Psoas muscle (tissue), 7 donors: ENCODE measurements at regions not wholly inside any gene's neighbourhood (a gene's known extent, or its start where the extent isn't known, plus 50 kb on each side); places are given as distances from the start of the nearest gene placed in this dataset.

Experiments
- ATAC-seq, 4 donors: fragments of 200-7000 bp; cut with Tn5 transposase; one replicate each; pipeline ENCODE4 v1.9.1; 2020; ENCODE audit warnings: moderate library complexity in 3 of 4, mild to moderate bottlenecking in 2 of 4
- DNase-seq, 2 donors: peaks; one replicate each; pipeline ENCODE4 v3.0.0-alpha.2; 2020
- H3K27ac ChIP-seq: fragments of 200-600 bp; one replicate; pipeline ENCODE4 v1.8.0; 2022
- H3K27me3 ChIP-seq, 3 donors: fragments of 200-600 bp in 1 of 3; one replicate each; pipeline versions ENCODE4 v1.6.1 to v1.8.0; 2013 to 2022; ENCODE audit warnings: low read length in 2 of 3, mild to moderate bottlenecking in 2 of 3, moderate library complexity in 1 of 3; ENCODE audit not compliant: insufficient read depth in 3 of 3
- H3K36me3 ChIP-seq, 2 donors: fragments of 200-600 bp in 1 of 2; one replicate each; pipeline versions ENCODE4 v1.6.1 to v1.8.0; 2013 to 2022; ENCODE audit warnings: low read depth in 1 of 2, mild to moderate bottlenecking in 1 of 2, moderate library complexity in 1 of 2; ENCODE audit not compliant: insufficient read depth in 1 of 2
- H3K4me1 ChIP-seq: fragments of 200-600 bp; one replicate; pipeline ENCODE4 v1.8.0; 2022
- H3K4me3 ChIP-seq: fragments of 200-600 bp; one replicate; pipeline ENCODE4 v1.8.0; 2022; ENCODE audit warnings: mild to moderate bottlenecking
- H3K9me3 ChIP-seq: fragments of 200-600 bp; one replicate; pipeline ENCODE4 v1.8.0; 2022
- WGBS, 3 donors: extraction: QIAGEN DNeasy Blood & Tissue Kit; methylation state at CpG; one replicate each; pipeline versions ENCODE4 v1.1.6 to v1.1.7; 2013; 5-methylcytosine and 5-hydroxymethylcytosine counted together
- intact Hi-C, 2 donors: fragments of 100-400 bp; cut with DNase I; formaldehyde crosslinking; loops; one replicate each; pipeline versions ENCODE4 v1.11.0 to v1.14.2; 2022
- TF ChIP-seq, protein P1 (sequence below): fragments of 200-600 bp; IDR thresholded peaks from one replicate; pipeline ENCODE4 v1.8.0; 2022; ENCODE audit warnings: antibody characterized with exemption
- donor health status: healthy with polysubstance abuse.
- donor health status: DM: no; HTN: no; CAD: no; lungs with moderate emphysema.
- donor health status: Bipolar disorder and iron deficiency.
- donor health status: healthy.
- donor health status: DM: yes; HTN: yes; CAD: no.
- donor health status: DM: no; HTN: no; CAD: no.
- donor health status: DM: yes; HTN: yes; CAD: no.

DNA sequence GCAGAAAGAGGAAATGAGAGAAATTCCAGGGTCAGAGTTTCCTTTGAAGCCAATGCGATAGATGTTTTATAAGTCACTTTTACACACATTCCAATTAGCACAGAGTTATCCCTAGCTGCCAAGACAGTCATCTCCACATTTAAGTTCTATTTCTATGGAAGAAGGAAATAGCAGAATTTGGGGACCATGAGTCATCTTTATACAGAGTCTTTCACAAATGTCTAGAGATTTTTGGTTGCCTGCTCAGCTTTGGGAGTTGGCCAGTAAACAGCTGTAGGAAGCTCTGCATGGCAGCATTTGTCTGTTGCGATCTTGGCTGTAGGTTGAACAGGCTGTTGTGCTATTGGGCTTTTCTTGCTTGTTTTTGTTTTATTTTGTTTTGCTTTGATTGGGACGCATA, 884.3 kb downstream of the GALC start:
- H3K4me3 ChIP-seq, result no peak overlapping the region
- no peaks in the 10 kb centered on the region for H3K9me3 ChIP-seq
- H3K36me3 ChIP-seq, result no peaks in the 10 kb centered on the region
- 42 to 51% (median 42%) methylated on average over 3 of the region's 3 CpGs for WGBS, 3 donors
- H3K4me1 ChIP-seq, result no peaks in the 10 kb centered on the region
- DNase-seq (no peak), ATAC-seq (no peak)
- no peak overlapping the region for H3K27ac ChIP-seq
- intact Hi-C loops, result no loop called here
- TF ChIP-seq, protein P1, sequence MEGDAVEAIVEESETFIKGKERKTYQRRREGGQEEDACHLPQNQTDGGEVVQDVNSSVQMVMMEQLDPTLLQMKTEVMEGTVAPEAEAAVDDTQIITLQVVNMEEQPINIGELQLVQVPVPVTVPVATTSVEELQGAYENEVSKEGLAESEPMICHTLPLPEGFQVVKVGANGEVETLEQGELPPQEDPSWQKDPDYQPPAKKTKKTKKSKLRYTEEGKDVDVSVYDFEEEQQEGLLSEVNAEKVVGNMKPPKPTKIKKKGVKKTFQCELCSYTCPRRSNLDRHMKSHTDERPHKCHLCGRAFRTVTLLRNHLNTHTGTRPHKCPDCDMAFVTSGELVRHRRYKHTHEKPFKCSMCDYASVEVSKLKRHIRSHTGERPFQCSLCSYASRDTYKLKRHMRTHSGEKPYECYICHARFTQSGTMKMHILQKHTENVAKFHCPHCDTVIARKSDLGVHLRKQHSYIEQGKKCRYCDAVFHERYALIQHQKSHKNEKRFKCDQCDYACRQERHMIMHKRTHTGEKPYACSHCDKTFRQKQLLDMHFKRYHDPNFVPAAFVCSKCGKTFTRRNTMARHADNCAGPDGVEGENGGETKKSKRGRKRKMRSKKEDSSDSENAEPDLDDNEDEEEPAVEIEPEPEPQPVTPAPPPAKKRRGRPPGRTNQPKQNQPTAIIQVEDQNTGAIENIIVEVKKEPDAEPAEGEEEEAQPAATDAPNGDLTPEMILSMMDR, result no peak
- no peaks in the 10 kb centered on the region for H3K27me3 ChIP-seq

DNA sequence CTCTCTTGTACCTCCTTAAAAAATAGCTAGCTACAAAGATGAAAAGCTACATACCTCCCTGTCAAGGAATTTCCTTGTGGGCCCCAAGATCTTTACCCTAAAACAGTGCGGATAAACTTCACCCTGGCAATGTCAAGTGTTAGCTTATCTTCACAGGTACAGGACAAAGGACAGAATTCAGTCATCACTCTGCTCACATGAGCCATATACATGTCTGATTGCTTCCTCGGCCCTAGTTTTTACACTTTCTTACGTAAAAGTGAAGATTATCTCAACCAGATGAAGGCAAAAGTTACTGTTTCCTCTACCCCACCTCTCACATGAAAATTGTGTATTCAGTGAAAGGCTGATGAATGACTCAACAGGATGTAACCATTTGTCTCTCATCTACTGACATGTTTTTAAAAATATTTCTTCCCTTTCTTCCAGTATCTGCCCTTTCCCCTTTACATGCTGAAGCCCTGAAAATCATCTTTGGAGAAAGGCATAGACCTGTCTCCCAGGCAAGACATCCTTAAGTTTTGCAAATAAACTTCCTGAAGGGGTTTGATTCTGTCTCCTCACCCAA, 890.1 kb downstream of the GALC start:
- TF ChIP-seq, protein P1, result no peak
- intact Hi-C loops, result no loop called here
- no peak for ATAC-seq
- WGBS, 3 donors, result 74 to 85% (median 84%) methylated on average over 3 of the region's 3 CpGs
- Histone ChIP-seq H3K36me3 (no peaks in the 10 kb centered on the region), H3K4me1 (no peaks in the 10 kb centered on the region), H3K27me3 (no peaks in the 10 kb centered on the region), H3K27ac (no peak overlapping the region), H3K9me3 (no peaks in the 10 kb centered on the region), H3K4me3 (no peak overlapping the region)
- no peak for DNase-seq

- H3K9me3 ChIP-seq, result no peaks in the 10 kb centered on the region
- DNase-seq (no peak), ATAC-seq (no peak)
- TF ChIP-seq, protein P1, result no peak
- intact Hi-C loops, result no loop called here
- H3K27me3 ChIP-seq, result no peaks in the 10 kb centered on the region
- no peaks in the 10 kb centered on the region for H3K4me1 ChIP-seq
- H3K4me3 ChIP-seq, result no peak overlapping the region
- no peaks in the 10 kb centered on the region for H3K36me3 ChIP-seq
- no peak overlapping the region for H3K27ac ChIP-seq
- WGBS, 3 donors, result 50 to 54% (median 53%) methylated on average over 2 of the region's 2 CpGs
Observed at GRCh38 chr14:87097015-87097414, 896.0 kb downstream of the GALC start.

- Histone ChIP-seq H3K27me3 (no peaks in the 10 kb centered on the region), H3K9me3 (no peaks in the 10 kb centered on the region), H3K4me1 (no peaks in the 10 kb centered on the region), H3K27ac (no peak overlapping the region), H3K4me3 (no peak overlapping the region), H3K36me3 (no peaks in the 10 kb centered on the region)
- intact Hi-C loops, result no loop called here
- TF ChIP-seq, protein P1, result no peak
- 22 to 38% (median 27%) methylated on average over 2 of the region's 2 CpGs for WGBS, 3 donors
- ATAC-seq (no peak), DNase-seq (no peak)
Observed at GRCh38 chr14:87094913-87095312, 898.1 kb downstream of the GALC start.

DNA sequence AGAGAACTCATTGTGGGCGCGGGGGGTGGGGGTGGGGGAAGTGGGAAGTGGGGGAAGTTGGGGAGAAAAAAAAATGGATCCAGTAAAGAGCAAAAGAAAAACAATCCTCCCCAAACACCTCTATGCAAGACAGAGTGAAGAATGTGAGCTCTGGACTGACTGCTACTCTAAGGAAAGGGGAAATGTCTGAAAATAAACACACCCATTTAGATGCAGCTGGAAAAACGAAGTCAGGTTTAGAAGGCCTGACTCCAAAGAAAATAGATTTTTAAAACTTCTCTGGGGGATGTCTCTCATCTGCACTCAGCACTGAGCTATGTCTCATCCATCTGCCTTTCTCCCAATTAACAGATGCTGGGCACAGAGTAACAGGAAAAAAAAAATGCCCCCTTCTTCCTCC, 904.4 kb downstream of the GALC start:
- H3K4me1 ChIP-seq, result no peaks in the 10 kb centered on the region
- no peaks in the 10 kb centered on the region for H3K36me3 ChIP-seq
- ATAC-seq, result no peak
- DNase-seq, result no peak
- intact Hi-C loops, result no loop called here
- WGBS, 3 donors, result 31 to 50% (median 46%) methylated on average over 3 of the region's 3 CpGs
- TF ChIP-seq, protein P1, result no peak
- H3K9me3 ChIP-seq, result no peaks in the 10 kb centered on the region
- H3K4me3 ChIP-seq, result no peak overlapping the region
- no peaks in the 10 kb centered on the region for H3K27me3 ChIP-seq
- no peak overlapping the region for H3K27ac ChIP-seq
